HG03521 (cell line): ENCODE measurements at regions not wholly inside any gene's neighbourhood (a gene's known extent, or its start where the extent isn't known, plus 50 kb on each side); places are given as distances from the start of the nearest gene placed in this dataset.
"Not testable (repeated sequence)": the region's sequence is repeated elsewhere in the genome, so short reads cannot be mapped to it uniquely, and the experiment has no call there.

Experiments used
- ATAC-seq: cut with Tn5 transposase; IDR thresholded peaks from one replicate; pipeline ENCODE4 v1.9.1; 2021; ENCODE audit warnings: mild to moderate bottlenecking, moderate library complexity; ENCODE audit not compliant: unreplicated experiment

DNA sequence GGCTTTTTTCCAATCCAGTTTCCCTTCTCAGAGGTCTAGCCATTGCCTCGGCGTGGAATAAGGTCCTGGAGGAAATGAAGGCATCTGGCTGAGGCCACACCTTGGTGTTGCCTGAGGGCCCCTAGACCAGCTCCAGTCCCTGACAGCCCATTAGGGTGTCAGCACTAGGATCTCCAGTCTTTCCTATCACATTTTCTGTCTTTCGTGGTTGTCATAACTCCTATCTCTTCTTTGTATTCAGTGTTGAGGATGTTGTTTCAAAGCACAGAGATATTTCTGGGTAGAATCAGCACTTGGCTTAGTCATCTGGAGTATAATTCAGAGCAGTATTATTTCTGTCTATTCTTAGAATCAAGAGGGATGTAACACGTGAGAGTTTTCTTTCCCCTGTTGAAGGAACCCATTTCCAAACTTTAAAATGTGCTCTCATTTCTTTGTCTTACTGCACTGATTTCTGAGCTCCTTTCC, 844.3 kb downstream of the KCNT2 start:
- no peak for ATAC-seq

- ATAC-seq: no peak
These were observed 844.9 kb downstream of the KCNT2 start for GRCh38 chr1:195763146-195763906.

GRCh38 chr1:195761104-195761503, 847.1 kb downstream of the KCNT2 start:
- ATAC-seq: no peak

- no peak for ATAC-seq
These were observed 852.1 kb downstream of the KCNT2 start for GRCh38 chr1:195756109-195756508.

DNA sequence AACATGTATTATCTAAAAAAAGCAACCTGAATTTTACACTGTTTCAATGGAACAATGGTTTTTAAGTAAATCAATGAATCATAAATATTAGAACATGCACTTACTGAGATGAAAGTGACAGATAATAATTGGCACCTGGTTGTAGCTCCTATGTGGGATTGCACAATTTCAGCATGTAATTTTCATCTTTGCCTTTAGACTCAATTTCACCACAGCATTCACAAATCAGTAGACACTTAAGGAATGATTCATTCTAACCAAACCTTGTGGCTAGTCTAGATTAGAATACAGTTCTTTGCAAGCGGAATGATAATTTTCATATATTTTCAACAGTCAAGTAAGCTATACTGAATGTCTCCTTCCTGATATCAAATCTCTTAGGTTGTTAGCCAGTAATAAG, 853.4 kb downstream of the KCNT2 start:
- ATAC-seq: no peak

DNA sequence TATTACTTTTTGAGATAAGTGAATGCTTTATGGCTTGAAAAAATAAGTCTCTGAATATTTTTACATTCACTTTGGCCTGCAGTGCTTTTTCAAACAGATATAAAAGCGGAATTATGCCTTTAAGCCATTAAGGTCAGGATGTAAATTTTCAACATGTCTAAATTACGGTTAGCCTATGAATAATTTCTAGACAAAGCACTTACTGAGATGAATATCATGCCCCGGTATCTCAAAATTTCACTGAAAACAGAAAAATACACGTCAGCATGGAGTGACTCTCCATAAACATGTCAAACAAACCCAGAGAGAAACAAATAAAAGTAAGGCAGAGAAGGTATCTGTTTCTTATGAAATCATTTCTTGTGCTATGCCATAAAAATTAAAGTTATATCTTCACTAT, 853.9 kb downstream of the KCNT2 start:
- no peak for ATAC-seq

- no peak for ATAC-seq
These were observed 859.3 kb downstream of the KCNT2 start for GRCh38 chr1:195748969-195749368.

DNA sequence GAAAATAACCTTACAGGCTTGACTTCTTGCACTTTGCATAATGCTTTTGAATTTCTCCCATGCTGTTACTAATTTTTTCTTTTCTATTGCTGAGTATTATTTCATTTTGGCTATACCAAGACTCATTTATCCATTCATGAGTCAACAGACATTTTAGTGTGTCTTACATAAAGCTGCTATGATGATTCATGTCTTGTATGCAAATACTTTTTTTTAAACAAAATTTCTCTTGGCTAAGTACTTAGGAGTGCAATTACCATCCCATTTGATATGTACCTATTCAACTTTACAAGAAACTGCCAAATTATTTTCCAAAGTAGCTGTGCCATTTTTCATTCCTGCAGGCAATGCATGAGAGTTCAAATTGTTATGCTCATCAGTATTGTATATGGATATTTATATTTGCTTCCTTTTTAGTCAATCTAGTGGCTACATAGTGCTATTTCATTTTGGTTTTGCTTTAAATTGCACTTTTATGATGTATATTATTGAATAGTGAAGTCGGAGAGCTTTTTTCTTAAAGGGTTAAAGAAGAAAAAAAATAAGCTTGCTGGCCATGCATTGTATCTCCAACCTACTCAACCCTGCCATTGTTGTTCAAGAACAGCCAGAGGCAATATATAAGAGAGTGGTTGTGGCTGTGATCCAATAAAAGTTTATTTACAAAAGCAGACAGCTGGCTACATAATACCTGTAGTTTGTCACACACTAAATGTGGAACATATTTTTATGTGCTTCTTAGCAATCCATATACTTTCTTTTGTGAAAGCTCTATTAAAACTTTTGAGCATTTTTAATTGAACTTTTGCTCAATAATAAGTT, 862.8 kb downstream of the KCNT2 start:
- no peak for ATAC-seq

DNA sequence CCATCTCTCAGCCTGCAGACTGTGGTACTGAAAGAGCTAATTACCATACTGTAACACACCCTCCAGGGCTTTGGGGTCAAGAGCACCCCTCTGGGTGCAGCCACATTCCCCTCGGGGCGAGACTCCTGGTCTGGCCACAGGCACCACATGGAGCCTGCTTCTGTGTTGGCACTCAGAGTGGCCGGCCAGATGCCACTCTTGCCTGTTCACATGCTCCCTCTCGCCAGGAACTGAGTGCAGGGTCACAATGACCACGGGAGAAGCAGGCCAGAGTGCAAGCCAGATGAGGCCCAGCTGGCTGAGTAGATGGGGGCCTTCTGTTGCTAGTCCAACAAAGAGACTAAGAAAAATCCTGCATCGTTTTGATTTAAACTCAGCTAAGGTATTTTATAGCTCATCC, 864.0 kb downstream of the KCNT2 start:
- no peak for ATAC-seq

- no peak for ATAC-seq
These were observed 867.4 kb downstream of the KCNT2 start for GRCh38 chr1:195740862-195741261.

GRCh38 chr1:195738966-195739650, 869.1 kb downstream of the KCNT2 start:
- ATAC-seq: no peak

DNA sequence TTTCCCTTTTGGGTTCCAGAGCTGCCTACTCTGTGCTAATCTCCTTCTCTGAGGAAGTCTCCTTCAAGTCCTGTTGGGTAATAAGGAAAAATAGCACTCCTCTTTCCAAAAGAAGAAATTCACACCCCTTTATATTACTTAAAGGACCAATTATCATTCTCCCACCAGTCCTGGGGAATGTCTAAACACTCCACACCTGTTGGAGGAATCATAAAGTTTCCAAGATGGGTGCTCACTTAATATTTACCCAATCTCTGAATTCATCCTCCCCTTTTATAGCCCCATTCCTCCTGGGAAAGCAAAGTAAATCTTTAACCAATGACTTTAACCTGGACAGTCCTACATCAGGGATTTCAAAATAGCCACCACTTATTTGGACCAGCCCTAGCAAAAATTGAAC, 873.1 kb downstream of the KCNT2 start:
- ATAC-seq: no peak

DNA sequence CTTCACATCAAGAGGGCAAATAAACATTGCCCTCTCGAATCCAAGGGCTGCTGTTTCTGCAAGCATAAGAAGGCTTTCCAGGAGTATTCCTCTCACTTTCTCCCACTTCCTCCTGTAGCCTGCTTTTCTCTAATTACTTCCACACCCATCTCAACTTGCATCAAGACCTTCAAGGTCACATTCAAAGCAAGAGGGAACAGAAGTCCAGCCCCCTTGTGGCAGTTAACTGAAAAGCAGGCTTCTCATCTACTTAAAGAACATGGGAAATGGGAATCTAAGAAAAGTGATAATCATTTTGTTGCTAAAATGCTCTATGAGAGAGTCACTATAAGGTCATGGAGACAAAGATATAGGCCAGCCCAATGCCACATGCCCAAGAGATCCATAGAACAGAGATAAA, 874.4 kb downstream of the KCNT2 start:
- no peak for ATAC-seq

GRCh38 chr1:195733408-195733807, 874.8 kb downstream of the KCNT2 start:
- no peak for ATAC-seq

GRCh38 chr1:195731385-195731784, 876.9 kb downstream of the KCNT2 start:
- ATAC-seq: no peak

GRCh38 chr1:195723796-195724194, 884.4 kb downstream of the KCNT2 start:
- no peak for ATAC-seq

GRCh38 chr1:195722852-195723795, 885.1 kb downstream of the KCNT2 start:
- ATAC-seq: not testable (repeated sequence)

- not testable (repeated sequence) for ATAC-seq
These were observed 886.1 kb downstream of the KCNT2 start for GRCh38 chr1:195722146-195722545.

DNA sequence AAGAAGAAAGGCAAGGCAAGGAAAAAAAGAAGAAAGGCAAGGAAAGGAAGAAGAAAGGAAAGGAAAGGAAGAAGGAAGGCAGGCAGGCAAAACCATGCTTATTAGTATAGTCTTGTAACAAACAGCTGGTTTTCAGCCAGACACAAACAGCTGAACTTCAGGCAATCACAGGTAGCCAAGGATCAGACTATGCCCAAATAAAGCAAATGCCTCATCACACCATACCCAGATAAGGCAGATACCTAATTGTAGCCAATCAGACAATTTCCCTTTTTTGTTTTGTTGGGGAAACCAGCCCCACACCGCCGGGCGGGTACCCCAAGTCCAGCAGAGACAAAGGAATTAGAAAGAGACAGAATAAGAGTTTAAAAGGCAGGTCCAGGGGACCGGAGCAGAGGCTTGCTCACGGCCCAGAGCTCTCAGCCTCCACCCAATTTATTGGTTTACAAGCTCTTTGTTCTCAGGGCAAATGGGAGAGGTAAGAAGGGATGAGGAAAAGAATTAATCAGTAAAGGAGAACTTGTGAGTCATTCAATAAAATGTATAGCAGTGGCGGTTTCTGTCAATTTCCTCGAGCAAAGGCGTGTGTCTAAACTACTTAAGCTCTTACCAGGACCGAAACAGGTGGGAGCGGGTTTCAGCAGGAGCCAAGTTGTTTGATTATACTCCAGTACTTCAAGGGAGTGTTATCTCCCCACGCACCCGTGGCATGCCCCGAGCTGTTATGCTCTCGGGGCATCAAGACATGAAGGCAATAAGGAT, 886.8 kb downstream of the KCNT2 start:
- ATAC-seq: no peak

- ATAC-seq: no peak
These were observed 890.6 kb downstream of the KCNT2 start for GRCh38 chr1:195717651-195718050.
